NCI-H774 (cell line): ENCODE measurements at regions not wholly inside any gene's neighbourhood (a gene's known extent, or its start where the extent isn't known, plus 50 kb on each side); places are given as distances from the start of the nearest gene placed in this dataset.

ENCODE experiments used
- DNase-seq: peaks from one replicate; lab custom pipeline; 2025; lab: John Stamatoyannopoulos, UW

DNA sequence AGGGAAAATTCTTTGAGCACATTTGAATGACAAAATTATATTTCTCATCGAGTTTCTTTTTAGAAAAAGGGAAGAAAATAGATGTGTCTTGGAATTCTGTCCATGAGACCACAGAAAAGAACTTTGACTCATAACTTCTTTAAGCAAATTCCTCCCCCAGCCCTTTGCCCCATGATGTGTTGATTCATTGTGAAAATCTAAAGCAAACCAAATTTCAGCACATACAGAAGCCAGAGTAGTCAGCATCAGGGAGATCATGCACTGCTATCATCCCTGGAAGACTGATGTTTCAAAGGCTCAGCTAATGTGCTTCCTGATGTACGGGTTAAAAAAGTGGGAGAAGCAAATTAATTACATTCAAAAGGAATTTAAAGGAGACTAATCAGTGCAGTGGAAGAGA, 159.7 kb downstream of the FAT3 start:
- no peak for DNase-seq

DNA sequence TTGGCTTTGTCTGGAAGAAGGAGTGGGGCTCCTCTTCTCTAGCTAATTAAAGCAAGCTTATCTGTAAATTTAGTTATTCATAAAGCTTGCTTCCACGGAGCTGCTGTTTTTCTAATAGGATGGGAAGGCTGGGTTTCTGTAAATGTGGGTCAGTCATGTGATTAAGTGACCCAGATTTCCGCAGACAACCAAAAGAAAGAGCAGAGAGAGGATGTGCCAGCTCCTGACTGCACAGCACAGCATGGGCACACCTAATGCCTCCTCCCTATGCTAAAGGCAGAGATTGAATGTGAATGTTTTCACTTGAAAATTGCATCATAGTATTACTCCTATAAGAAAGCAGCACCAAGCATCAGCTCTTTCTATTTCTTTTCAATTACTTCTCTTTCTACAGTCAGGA, 160.2 kb downstream of the FAT3 start:
- no peak for DNase-seq

DNA sequence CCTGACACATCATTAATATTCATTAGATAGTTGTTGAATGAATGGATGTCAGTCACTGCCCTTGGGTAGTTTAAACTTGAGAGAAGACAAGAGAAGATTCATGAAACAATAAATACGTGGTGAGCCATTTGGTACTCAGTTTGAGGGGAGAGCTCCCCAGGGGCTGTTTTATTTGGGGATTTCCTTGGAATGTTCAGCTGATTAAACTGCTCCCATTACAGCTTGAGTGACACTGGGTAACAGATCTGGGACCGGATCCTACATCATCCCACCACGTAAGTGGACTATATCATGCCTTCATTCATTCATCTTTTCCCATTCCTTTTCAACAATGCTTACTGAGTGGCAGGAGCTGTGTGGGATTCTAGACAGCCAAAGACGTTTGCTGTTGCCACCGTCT, 162.0 kb downstream of the FAT3 start:
- DNase-seq, result no peak

DNA sequence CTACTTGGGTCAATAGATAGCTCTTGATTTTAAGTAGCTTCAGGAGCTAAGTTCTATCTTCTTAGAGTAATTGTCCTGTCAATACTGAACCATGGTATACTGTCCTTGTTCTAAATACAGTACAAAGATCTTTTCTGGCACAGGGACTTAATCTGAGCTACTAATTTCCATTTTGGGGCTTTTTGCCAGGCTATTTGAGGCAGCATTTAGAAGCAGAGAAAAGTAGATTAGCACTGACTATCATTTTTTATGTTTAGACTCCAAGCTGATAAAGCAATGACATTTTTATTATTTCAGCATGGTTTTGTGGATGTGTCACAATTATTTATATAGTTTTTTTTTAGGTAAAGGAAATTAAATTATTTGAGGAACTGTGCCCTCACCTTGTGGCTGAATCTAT, 163.2 kb downstream of the FAT3 start:
- DNase-seq, result no peak

DNA sequence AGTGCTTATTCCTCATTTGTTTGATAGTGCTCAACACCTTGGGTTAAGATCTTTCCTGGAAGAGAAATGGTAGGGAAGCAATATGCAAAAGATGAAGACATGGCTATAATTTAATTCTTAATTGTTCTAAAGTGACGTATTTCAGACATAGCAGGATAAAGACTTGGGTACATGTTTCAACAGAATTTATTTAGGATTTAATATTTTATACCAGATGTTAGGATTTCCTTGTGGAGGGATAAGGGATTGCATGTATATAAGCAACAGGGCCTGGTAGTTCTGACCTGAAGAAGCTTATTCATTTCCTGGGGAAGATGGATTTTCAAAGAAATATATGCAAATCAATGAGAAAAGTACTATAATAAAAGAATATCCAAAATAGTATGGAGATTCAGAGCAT, 163.8 kb downstream of the FAT3 start:
- DNase-seq, result no peak

DNA sequence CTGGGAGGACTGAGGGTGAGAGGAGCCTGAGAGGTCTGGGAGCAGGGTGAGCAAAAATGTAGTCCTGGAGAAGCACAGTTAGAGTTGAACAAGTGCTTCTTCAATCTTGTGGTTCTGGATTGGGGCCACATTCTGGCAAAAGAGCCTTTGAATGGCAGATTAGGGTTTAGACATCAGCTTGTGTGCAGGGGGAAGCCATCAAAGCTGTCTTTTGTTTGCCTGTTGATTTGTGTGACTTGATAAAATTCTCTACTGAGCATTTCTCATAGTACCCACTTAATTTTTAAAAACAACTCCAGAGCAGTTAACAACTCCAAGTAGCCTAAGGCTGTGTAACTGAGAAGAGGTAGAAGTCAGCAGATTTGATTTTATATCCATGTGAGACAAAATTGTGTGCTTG, 166.2 kb downstream of the FAT3 start:
- no peak for DNase-seq

DNA sequence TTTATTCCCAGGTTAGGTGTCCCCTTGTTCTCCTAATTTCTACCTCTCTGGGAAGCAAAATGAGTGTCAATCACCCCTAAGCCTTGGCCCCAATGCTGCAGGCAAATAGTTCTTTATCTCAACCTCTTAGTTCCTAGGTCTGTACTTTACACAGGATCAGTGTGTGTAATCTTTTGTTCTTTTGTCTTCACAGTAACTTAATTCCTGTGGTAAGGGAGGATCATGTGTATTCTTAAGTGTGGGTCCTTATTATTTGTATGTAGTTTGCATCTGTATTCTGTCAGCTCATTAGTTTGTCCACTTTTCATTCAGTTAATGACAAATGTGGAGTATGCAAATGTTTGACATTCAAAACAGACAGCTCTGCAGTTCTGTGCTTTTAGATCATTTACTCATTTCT, 166.7 kb downstream of the FAT3 start:
- DNase-seq, result no peak

DNA sequence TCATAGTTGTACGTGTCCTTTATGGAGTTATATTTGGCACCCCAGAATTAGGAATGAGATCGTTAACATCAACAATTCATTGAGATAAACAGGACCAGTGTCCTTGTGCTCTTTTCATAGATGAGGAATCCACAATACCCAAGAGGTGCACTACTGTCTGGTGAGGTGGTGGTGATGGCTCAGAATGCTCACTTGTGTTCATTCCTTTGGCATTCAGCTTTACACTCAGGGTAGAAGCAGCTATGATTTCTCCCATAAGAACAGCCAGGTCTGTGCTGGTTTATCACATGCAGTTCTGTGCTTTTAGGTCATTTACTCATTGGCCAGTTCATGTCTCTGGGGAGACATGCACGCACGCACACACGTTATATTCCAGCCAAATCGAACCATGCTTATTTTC, 167.2 kb downstream of the FAT3 start:
- no peak for DNase-seq

DNA sequence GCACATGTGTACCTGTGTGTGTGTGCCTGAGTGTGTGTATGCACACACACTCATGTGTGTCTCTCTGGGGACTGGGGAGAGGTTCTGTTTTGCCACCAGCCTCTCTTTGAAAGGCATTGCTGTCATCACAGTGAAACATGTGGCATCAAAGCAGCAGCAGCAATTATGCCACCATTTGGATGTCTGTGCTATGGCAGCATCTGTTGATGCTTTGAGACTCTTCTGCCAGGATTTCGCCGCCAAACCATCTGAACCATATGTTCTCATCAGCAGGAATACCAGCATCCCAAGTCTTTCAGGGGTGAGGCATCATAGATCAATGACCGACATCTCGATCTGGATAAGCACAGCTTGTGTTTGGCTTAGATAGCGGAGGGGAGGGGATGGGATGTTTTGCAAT, 168.6 kb downstream of the FAT3 start:
- no peak for DNase-seq

DNA sequence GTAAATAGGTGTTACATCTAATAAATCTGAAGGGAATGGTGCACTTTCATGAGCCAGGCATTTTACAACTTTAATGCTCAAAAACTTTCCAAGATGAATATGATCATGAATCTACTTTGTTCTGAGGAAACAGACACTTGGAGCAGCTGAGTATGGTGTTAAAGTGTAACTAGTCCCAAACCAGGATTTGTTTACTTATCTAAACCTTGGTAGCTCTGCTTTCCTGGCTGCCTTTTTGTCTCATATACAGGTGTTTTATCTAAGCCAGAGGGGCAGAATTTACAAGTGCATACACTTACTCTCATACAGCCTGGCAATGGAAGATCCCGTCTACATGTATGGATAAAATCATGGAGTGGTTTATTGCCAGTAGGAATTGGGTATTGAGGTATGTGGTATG, 171.5 kb downstream of the FAT3 start:
- no peak for DNase-seq

DNA sequence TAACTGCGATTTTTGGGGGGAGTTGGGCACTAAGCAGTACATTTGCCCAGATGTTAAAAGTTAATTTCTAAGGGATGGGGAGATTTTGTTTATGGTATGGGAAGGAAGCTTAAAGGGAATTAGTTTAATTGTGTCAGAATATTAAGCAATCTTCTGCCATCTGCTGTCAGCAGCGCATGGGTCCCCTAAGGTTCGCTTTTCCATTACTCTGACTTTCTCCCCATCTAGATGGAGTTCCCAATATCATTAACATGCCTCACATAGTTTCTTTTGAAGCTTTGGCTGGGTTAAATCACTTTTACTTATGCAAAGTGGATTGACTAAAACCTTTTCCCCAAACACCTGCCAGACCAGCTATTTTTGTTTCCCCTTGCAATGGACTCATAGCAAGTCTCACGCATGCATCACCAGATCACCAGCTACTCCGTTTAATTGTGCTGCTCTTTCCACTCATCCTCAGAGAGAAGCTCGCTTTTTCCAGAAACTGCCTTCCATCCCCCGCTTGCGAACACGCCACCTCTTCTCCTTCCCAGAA, 172.7 kb downstream of the FAT3 start:
- no peak for DNase-seq

DNA sequence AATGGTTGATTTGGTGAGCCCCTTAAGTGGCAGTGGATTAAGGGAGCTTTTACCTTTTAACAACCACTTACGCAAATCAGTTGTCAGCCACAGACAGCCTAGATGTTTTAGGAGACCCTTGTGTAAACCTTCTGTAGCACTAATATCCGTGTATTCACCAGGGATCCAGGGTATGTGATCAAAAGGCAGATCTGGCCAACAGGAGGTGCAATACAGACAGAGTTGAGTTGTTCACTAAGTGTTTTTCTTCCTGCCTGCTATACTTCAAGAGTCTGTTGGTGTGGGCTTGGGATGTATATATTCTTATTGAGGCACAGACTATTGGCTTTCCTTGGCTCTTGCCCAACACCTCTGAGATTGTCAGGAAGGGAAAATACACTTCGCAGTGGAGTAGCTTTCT, 175.1 kb downstream of the FAT3 start:
- DNase-seq, result no peak

DNA sequence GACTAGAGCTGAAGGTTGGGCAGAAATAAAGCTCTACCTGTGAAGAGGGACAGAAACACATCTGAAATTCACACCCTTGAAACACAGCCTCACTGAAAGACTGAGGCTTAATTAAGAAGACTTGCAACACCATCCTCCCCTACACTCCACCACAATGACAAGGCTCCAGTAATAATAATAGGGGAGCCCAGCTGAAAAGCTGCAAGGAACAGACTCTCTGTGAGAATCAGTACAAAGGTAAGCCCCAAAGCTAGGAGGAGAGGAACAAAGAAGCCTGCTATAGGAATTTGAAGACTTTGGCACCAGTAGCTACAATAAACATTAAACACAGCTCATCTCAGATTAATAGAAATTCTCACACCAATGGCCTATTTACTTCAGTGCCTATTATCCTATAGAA, 176.9 kb downstream of the FAT3 start:
- no peak for DNase-seq

DNA sequence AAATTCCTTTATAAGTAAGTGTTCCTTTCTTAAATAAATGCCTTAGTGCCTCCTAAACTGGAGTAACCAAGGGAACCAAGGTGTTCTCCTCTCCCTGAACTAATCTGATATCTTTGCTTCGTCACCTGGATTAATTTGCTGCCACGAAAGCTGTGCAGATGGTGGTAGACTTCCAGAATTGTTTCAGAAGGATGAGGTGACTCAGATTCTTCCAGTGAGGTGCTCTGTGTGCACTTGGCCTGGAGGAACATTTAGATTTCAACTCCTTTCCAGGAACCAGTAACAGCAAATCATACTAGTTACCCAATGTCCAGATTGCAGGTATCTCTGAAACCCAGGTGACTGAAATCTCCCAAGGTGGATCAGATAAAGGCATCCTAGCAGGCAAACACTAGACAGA, 181.9 kb downstream of the FAT3 start:
- DNase-seq, result no peak

DNA sequence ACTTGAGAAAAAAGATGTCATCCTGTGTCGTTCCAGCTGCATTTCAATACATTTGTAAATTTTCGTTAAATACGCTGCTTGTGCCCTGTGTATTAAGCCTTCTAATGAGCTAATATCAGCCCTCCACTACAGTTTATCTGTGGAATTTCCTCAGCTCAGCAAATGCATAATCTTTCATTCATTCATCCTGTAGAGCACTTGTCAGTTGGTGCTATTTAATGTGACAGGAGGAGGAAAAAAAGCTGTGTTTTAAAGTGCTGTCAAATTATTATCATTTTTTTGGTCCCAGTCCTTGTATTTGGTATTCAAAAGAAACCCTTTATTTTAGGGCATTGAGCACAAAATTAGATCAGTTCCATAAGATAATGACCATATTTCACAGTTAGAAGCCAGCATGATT, 184.7 kb downstream of the FAT3 start:
- no peak for DNase-seq

DNA sequence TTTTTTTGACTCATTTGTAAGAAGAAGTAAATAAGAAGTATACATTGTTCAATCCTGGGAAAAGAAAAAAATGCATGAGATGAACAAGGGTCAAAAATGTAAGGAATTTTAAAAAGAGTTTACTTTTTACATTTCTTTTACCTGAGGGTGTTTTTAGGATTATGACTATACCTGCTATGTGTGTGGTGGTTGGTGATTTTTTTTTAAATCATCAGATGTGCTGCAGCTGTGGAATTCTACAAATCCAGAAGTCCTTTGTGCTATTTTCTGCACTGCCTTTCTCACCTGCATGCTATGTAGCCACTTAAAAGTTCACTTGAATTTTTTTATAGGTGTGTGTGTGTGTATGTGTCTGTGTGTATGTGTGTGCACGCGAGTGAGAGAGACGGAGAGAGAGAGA, 185.3 kb downstream of the FAT3 start:
- DNase-seq, result no peak

DNA sequence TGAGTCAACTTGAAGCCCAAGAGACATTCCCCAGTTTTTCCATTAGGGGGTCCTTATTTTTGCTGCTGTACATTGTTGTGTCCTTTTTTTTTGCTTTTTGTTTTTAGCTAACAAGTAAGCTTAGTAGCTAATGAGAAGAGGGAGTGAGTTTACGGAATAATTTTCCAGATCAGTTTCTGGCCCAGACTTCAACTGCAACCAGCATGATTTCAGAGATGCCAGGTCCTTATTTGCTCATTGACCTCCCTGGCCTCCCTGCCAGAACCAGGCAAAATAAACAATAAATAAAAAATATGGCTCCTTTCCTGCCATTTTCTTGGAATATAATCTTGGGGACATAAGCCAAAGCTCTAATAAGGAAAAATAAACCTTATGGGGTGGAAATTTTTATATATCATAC, 185.9 kb downstream of the FAT3 start:
- no peak for DNase-seq

DNA sequence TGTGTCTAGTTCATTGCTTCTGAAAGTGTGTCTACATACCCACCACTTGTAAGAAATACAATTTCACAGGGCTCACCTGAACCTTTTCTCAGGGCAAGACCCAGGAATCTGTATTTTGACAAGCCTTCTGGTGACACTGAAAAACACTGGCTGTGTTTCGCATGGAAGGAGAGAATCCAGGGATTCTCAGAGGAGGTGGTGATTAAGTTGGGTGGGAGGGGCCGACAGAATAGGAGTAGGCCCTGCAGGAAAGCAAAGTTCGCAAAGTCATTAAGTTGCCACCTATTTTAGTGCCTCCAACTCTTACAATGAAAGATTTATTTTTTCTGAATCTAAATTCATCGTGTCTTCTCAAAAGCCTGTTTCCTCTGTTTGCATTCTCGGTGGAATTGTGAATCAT, 186.8 kb downstream of the FAT3 start:
- no peak for DNase-seq

DNA sequence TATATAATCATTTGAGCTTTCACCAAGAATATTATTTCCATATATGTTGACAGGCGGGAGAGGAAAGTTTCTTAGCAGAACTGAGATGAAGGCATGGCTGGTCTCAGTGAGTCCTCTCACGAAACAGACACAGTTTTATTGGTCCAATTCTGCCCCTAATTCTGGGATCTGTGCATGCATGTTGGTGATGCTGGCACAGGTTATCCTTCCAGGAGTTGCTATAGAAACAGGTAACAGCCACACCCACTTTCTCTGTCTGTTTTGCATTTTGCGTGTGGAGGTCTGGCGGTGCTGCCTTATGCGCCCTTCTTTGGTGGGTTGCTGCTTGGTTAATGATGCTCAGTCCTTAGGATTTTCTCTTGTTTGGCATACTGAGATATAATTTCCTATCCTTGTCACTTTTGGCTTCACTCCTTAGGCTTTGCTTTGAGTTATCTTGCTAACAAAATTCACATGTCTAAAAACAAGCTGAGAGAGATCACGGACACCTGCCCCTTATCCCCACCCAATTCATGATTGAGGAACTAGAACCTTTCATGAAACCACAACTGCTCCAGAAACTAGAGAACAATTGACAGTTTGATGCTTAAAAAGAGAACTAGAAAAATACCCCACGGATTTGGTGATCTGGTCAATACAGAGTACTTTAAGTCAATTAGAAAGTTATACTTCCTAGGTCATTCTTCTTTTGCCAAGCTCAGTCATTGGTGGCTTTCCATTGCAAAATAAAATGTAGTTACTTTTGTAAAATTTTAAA, 189.3 kb downstream of the FAT3 start:
- DNase-seq, result no peak

DNA sequence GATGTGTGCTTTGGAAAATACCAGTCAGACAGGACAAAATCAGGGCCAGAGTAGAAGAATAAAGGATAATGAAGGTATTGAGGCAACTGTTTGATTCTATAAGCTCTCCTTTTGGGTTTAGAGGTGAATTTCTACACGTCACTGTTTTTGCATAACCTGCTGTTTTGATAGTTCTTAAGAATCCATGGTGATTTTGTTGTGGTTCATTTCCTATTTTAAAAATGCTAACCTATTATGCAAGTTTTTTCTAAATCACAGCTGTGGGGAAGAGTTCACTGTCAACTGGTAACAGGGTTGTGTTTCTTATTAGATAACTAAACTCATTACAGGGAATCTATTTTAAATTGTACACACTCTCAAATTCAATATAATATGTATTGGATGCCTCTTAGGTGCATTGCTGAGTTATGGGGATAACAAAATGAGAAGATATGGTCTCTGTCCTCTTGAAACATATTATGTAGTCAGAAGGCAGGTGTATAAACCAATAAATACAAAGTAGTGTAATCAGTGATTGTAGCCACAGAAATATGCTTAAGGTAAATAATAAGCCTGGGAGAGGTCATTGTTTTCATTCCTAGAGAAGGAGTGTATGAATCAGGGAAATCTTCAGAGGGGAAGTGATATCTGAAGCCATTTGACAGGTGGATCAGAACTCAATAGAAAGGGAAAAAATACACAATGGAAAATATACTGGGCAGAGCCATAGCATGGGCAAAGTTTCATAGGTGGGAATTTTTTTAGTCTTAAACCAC, 192.5 kb downstream of the FAT3 start:
- no peak for DNase-seq

DNA sequence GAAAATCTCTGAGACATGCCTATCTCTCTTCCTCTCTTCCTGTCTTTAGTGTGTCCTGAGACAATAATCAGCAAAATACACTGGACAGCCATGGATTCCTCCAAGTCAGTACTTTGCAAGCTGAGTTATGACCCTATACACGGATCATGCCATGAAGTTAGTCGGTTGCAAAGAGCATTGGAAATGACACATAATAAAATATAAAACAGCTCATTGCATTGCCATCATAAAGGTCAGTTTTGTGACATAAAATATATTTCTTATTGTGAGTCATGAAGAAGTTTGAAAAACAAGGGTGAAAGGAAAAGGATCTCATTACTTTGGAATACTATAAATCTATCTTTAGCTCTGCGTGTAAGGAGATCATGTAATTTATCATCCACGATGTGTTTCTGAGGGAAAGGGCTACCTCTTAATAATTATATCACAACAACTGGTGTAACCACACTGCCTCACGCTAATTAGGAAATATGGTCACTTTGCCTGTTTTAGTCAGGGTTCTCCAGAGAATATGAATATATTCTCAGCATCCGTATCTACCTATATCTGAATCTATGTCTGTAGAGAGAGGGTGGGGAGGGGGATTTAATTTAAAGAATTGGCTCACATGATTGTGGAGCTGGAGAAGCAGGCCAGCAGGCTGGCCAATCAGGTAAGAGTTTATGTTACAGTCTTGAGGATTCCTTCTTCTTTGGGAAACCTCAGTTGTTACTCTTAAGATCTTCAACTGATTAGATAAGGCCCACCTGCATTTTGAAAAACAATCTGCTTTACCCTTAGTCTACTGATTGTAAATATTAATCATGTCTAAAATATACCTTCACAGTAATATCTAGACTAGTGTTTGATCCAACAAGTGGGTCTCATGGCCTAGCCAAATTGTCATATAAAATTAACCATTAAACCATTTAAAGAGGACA, 198.8 kb downstream of the FAT3 start:
- no peak for DNase-seq

DNA sequence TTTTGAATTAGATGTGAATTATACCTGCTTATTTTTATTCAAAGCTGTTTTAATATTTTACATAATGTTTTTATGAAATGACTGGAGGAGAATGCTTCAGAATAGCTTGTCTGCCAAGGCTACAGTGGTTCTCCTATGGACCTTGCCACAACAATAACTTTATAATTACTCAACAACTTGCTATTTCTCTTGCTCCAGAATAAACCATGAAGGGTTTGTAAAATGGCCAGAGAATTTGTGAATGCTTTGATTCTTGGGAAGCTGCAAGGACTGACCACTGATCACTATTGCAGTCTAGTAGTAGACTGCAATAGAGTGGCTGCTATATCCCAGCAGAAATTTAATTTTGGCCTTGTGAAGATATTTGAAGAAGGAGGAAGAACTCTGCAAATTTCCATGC, 199.7 kb downstream of the FAT3 start:
- DNase-seq, result no peak

DNA sequence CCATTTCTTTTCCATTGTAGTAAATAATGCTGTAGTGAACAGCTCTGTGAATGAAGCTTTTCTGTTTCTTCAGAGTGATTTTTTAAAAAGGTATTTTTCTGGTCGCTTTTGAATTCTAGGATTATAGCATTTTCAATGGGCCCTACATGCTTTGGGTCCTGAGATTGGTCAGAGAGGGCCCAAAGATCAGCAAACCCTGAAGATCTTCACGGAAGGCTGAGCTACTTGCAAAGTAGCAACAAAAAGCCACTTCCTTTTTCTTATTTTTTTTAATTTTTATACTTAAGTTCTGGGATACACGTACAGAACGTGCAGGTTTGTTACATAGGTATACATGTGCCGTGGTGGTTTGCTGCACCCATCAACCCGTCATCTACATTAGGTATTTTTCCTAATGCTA, 200.5 kb downstream of the FAT3 start:
- no peak for DNase-seq
